HCT116 (cell line): ENCODE measurements at regions not wholly inside any gene's neighbourhood (a gene's known extent, or its start where the extent isn't known, plus 50 kb on each side); places are given as distances from the start of the nearest gene placed in this dataset.

ENCODE experiments used
- ATAC-seq: fragments of 200-7000 bp; cut with Tn5 transposase; 2 replicates; pipeline ENCODE4 v1.9.1; 2020; ENCODE audit warnings: mild to moderate bottlenecking, moderate library complexity
- BruUV-seq: library from RNA; stranded (reverse); fragments of 400-500 nt; replicated peaks from 2 replicates; lab custom pipeline; 2021; lab: Mats Ljungman, UMichigan
- CTCF ChIA-PET: fragments of 300-600 bp; sonication (Branson Sonifier 250); formaldehyde crosslinking; loops from one replicate; lab custom pipeline; 2021; ENCODE audit warnings: antibody characterized with exemption; lab: Charles Lee
- POLR2A ChIA-PET: fragments of 300-600, 350-600 bp; sonication (Branson Sonifier 250); formaldehyde crosslinking; loops from one replicate; lab custom pipeline; 2021; ENCODE audit warnings: antibody characterized with exemption; lab: Charles Lee
- RAD21 ChIA-PET, 2 experiments: fragments of 300-600 bp; sonication (Branson Sonifier 250); formaldehyde crosslinking; loops; one replicate each; lab custom pipeline; 2023; ENCODE audit warnings: low total read pairs in 2 of 2; ENCODE audit not compliant: uncharacterized antibody in 2 of 2, unreplicated experiment in 2 of 2, low non-redundant PET in 1 of 2; lab: Charles Lee
- DNase-seq: peaks from one replicate; pipeline ENCODE4 v3.0.0-alpha.2; 2010; ENCODE audit warnings: low read depth, low spot score
- H2AFZ ChIP-seq: fragments of 200-600 bp; shearing (Covaris generic), sonication (generic); 2 replicates; pipeline ENCODE4 v1.6.1; 2017; ENCODE audit warnings: low read depth, mixed run types, mixed read lengths, antibody characterized with exemption, low read length; ENCODE audit not compliant: poor library complexity, severe bottlenecking
- H3K27ac ChIP-seq: 2 replicates; pipeline ENCODE4 v1.5.1; 2012; ENCODE audit warnings: low read depth, low read length
- H3K27me3 ChIP-seq: fragments of 200-600 bp; sonication (generic); 2 replicates; pipeline ENCODE4 v1.6.1; 2016; ENCODE audit warnings: mixed run types, low read length, mixed read lengths; ENCODE audit not compliant: insufficient read depth
- H3K36me3 ChIP-seq, 2 experiments: fragments of 200-500 bp in 1 of 2; fragments of 200-600 bp in 1 of 2; sonication (Bioruptor generic) in 1 of 2; sonication (generic) in 1 of 2; 2 replicates each; pipeline versions ENCODE4 v1.5.1 to v1.6.1; 2014 to 2016; ENCODE audit warnings: low read length in 2 of 2, inconsistent platforms in 1 of 2, mixed read lengths in 1 of 2, mixed run types in 1 of 2; ENCODE audit not compliant: insufficient read depth in 2 of 2, control insufficient read depth in 1 of 2
- H3K4me1 ChIP-seq, 2 experiments: fragments of 200-600 bp in 1 of 2; sonication (generic) in 1 of 2; 2 replicates each; pipeline versions ENCODE4 v1.5.1 to v1.6.1; 2012 to 2017; ENCODE audit warnings: low read length in 2 of 2, inconsistent platforms in 1 of 2, mild to moderate bottlenecking in 1 of 2, mixed read lengths in 1 of 2, mixed run types in 1 of 2, moderate library complexity in 1 of 2; ENCODE audit not compliant: insufficient read depth in 2 of 2, control insufficient read depth in 1 of 2
- H3K4me2 ChIP-seq: fragments of 200-600 bp; sonication (generic); 2 replicates; pipeline ENCODE4 v1.6.1; 2017; ENCODE audit warnings: mixed run types, low read length, mixed read lengths
- H3K4me3 ChIP-seq, 2 experiments: fragments of 200-600 bp in 1 of 2; sonication (generic) in 1 of 2; replicated peaks in 1 of 2; 2 replicates each; pipeline ENCODE4 v1.5.1; 2011 to 2016; ENCODE audit warnings: low read length in 2 of 2, control low read depth in 1 of 2, low read depth in 1 of 2, mild to moderate bottlenecking in 1 of 2, mixed read lengths in 1 of 2, mixed run types in 1 of 2
- H3K79me2 ChIP-seq: fragments of 200-600 bp; sonication (generic); 2 replicates; pipeline ENCODE4 v1.6.1; 2017; ENCODE audit warnings: mild to moderate bottlenecking, mixed run types, low read length, moderate library complexity, mixed read lengths; ENCODE audit not compliant: insufficient read depth
- H3K9ac ChIP-seq: fragments of 200-600 bp; sonication (generic); 2 replicates; pipeline ENCODE4 v1.6.1; 2016; ENCODE audit warnings: low read length, mixed read lengths
- H3K9me2 ChIP-seq: fragments of 200-600 bp; sonication (generic), shearing (Covaris generic); 2 replicates; pipeline ENCODE4 v1.6.1; 2017; ENCODE audit warnings: mixed run types, mild to moderate bottlenecking, moderate library complexity; ENCODE audit not compliant: insufficient read depth
- H3K9me3 ChIP-seq, 2 experiments: fragments of 200-500 bp in 1 of 2; fragments of 200-600 bp in 1 of 2; sonication (Bioruptor generic) in 1 of 2; sonication (generic) in 1 of 2; 2 replicates each; pipeline ENCODE4 v1.6.1; 2014 to 2017; ENCODE audit warnings: low read length in 2 of 2, mixed read lengths in 2 of 2, inconsistent platforms in 1 of 2, low read depth in 1 of 2, mild to moderate bottlenecking in 1 of 2, mixed run types in 1 of 2, moderate library complexity in 1 of 2; ENCODE audit not compliant: control insufficient read depth in 1 of 2, insufficient read depth in 1 of 2
- H4K20me1 ChIP-seq: fragments of 200-600 bp; sonication (generic), shearing (Covaris generic); 2 replicates; pipeline ENCODE4 v1.6.1; 2017; ENCODE audit warnings: mixed run types, mild to moderate bottlenecking, moderate library complexity; ENCODE audit not compliant: insufficient read depth
- CBX3 ChIP-seq: IDR thresholded peaks from 2 replicates; pipeline ENCODE4 v1.6.1; 2012; ENCODE audit warnings: low read depth
- CEBPB ChIP-seq: IDR thresholded peaks from 2 replicates; pipeline ENCODE4 v1.6.1; 2012; ENCODE audit warnings: low read depth
- EGR1 ChIP-seq: IDR thresholded peaks from 2 replicates; pipeline ENCODE4 v1.6.1; 2012; ENCODE audit warnings: low read depth
- ELF1 ChIP-seq: IDR thresholded peaks from 2 replicates; pipeline ENCODE4 v1.6.1; 2012; ENCODE audit warnings: low read depth, borderline replicate concordance
- EZH2phosphoT487 ChIP-seq: fragments of 200-600 bp; IDR thresholded peaks from 2 replicates; pipeline ENCODE4 v1.6.1; 2018; ENCODE audit warnings: antibody characterized with exemption, borderline replicate concordance
- FOSL1 ChIP-seq: IDR thresholded peaks from 2 replicates; pipeline ENCODE4 v1.6.1; 2012; ENCODE audit warnings: low read depth
- JUND ChIP-seq: IDR thresholded peaks from 2 replicates; pipeline ENCODE4 v1.6.1; 2012
- MAX ChIP-seq: IDR thresholded peaks from 2 replicates; pipeline ENCODE4 v1.6.1; 2012
- POLR2A ChIP-seq: IDR thresholded peaks from 2 replicates; pipeline ENCODE4 v1.7.0; 2011; ENCODE audit warnings: borderline replicate concordance; ENCODE audit not compliant: insufficient read depth, insufficient read length; ENCODE audit errors: extremely low read depth
- POLR2AphosphoS5 ChIP-seq: IDR thresholded peaks from 2 replicates; pipeline ENCODE4 v1.6.1; 2011; ENCODE audit warnings: mild to moderate bottlenecking, low read depth, low read length, moderate library complexity
- RAD21 ChIP-seq: IDR thresholded peaks from 2 replicates; pipeline ENCODE4 v1.6.1; 2012; ENCODE audit warnings: low read depth, mild to moderate bottlenecking
- SIN3A ChIP-seq: IDR thresholded peaks from 2 replicates; pipeline ENCODE4 v1.6.1; 2012; ENCODE audit warnings: low read depth
- SRF ChIP-seq: IDR thresholded peaks from 2 replicates; pipeline ENCODE4 v1.6.1; 2012; ENCODE audit warnings: low read depth
- TCF7L2 ChIP-seq: IDR thresholded peaks from 2 replicates; pipeline ENCODE4 v1.7.0; 2011; ENCODE audit warnings: borderline replicate concordance, inconsistent platforms; ENCODE audit not compliant: insufficient read depth, insufficient read length; ENCODE audit errors: extremely low read depth
- YY1 ChIP-seq: IDR thresholded peaks from 2 replicates; pipeline ENCODE4 v1.6.1; 2011; ENCODE audit warnings: low read length, low read depth, moderate library complexity, mild to moderate bottlenecking; ENCODE audit not compliant: insufficient replicate concordance; ENCODE audit errors: extremely low read depth
- ZFX ChIP-seq: fragments of 450-650 bp; IDR thresholded peaks from 2 replicates; pipeline ENCODE4 v1.6.1; 2017
- ZNF274 ChIP-seq: fragments of 200-500 bp; sonication (Bioruptor generic); IDR thresholded peaks from 2 replicates; pipeline ENCODE4 v1.6.1; 2014; ENCODE audit warnings: mild to moderate bottlenecking, low read depth, low read length, inconsistent platforms
- intact Hi-C: fragments of 100-400 bp; cut with micrococcal nuclease; formaldehyde crosslinking; loops from 2 replicates; pipeline ENCODE4 v1.10.0; 2022
- TF ChIP-seq, protein P1 (sequence below): IDR thresholded peaks from 2 replicates; pipeline ENCODE4 v1.6.1; 2012
- TF ChIP-seq, protein P2 (sequence below): IDR thresholded peaks from 2 replicates; pipeline ENCODE4 v1.6.1; 2011; ENCODE audit warnings: mild to moderate bottlenecking, low read length, moderate library complexity; ENCODE audit not compliant: insufficient replicate concordance; ENCODE audit errors: extremely low read depth
- TF ChIP-seq, protein P3 (sequence below): IDR thresholded peaks from 2 replicates; pipeline ENCODE4 v1.6.1; 2012; ENCODE audit warnings: low read depth

GRCh38 chr7:131931370-131931769 is 374.9 kb upstream of the PODXL start:
- intact Hi-C loops = no loop called here
- no peak for ATAC-seq
- Histone ChIP-seq H3K9ac (no peak overlapping the region), H3K9me2 (no peaks in the 10 kb centered on the region), H3K4me3 (no peak overlapping the region), H3K27ac (no peak overlapping the region), H3K79me2 (no peaks in the 10 kb centered on the region), H2AFZ (no peak overlapping the region), H3K4me1 (no peaks in the 10 kb centered on the region), H3K4me2 (no peak overlapping the region), H4K20me1 (no peaks in the 10 kb centered on the region), H3K27me3 (peaks cover 77% of the 10 kb centered on the region), H3K9me3 (no peaks in the 10 kb centered on the region), H3K36me3 (no peaks in the 10 kb centered on the region)
- ChIA-PET RAD21 (no interaction called here), CTCF (no interaction called here), POLR2A (no interaction called here)
- DNase-seq = no peak
- no TSS peak for BruUV-seq
- TF ChIP-seq RAD21 = no peak
- TF ChIP-seq, protein P1, sequence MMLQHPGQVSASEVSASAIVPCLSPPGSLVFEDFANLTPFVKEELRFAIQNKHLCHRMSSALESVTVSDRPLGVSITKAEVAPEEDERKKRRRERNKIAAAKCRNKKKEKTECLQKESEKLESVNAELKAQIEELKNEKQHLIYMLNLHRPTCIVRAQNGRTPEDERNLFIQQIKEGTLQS = no peak
- no peak for TF ChIP-seq CEBPB
- no peak for TF ChIP-seq FOSL1
- TF ChIP-seq EZH2phosphoT487 = no peak
- TF ChIP-seq POLR2AphosphoS5 = no peak
- no peak for TF ChIP-seq SRF
- no peak for TF ChIP-seq YY1
- TF ChIP-seq SIN3A = no peak
- TF ChIP-seq, protein P2, sequence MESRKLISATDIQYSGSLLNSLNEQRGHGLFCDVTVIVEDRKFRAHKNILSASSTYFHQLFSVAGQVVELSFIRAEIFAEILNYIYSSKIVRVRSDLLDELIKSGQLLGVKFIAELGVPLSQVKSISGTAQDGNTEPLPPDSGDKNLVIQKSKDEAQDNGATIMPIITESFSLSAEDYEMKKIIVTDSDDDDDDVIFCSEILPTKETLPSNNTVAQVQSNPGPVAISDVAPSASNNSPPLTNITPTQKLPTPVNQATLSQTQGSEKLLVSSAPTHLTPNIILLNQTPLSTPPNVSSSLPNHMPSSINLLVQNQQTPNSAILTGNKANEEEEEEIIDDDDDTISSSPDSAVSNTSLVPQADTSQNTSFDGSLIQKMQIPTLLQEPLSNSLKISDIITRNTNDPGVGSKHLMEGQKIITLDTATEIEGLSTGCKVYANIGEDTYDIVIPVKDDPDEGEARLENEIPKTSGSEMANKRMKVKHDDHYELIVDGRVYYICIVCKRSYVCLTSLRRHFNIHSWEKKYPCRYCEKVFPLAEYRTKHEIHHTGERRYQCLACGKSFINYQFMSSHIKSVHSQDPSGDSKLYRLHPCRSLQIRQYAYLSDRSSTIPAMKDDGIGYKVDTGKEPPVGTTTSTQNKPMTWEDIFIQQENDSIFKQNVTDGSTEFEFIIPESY = no peak
- TF ChIP-seq EGR1 = no peak
- TF ChIP-seq ELF1 = no peak
- TF ChIP-seq, protein P3, sequence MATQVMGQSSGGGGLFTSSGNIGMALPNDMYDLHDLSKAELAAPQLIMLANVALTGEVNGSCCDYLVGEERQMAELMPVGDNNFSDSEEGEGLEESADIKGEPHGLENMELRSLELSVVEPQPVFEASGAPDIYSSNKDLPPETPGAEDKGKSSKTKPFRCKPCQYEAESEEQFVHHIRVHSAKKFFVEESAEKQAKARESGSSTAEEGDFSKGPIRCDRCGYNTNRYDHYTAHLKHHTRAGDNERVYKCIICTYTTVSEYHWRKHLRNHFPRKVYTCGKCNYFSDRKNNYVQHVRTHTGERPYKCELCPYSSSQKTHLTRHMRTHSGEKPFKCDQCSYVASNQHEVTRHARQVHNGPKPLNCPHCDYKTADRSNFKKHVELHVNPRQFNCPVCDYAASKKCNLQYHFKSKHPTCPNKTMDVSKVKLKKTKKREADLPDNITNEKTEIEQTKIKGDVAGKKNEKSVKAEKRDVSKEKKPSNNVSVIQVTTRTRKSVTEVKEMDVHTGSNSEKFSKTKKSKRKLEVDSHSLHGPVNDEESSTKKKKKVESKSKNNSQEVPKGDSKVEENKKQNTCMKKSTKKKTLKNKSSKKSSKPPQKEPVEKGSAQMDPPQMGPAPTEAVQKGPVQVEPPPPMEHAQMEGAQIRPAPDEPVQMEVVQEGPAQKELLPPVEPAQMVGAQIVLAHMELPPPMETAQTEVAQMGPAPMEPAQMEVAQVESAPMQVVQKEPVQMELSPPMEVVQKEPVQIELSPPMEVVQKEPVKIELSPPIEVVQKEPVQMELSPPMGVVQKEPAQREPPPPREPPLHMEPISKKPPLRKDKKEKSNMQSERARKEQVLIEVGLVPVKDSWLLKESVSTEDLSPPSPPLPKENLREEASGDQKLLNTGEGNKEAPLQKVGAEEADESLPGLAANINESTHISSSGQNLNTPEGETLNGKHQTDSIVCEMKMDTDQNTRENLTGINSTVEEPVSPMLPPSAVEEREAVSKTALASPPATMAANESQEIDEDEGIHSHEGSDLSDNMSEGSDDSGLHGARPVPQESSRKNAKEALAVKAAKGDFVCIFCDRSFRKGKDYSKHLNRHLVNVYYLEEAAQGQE = no peak
- TF ChIP-seq ZNF274 = no peak
- no peak for TF ChIP-seq POLR2A
- TF ChIP-seq ZFX = no peak
- TF ChIP-seq MAX = no peak
- no peak for TF ChIP-seq TCF7L2
- no peak for TF ChIP-seq CBX3
- no peak for TF ChIP-seq JUND
